Coronary artery (tissue), 2 donors: ENCODE measurements at regions not wholly inside any gene's neighbourhood (a gene's known extent, or its start where the extent isn't known, plus 50 kb on each side); places are given as distances from the start of the nearest gene placed in this dataset.

Experiments used
- DNase-seq: peaks from one replicate; pipeline ENCODE4 v3.0.0-alpha.2; 2017; ENCODE audit warnings: low spot score
- H3K27ac ChIP-seq, 2 donors: fragments of 200-600 bp; sonication (generic); one replicate each; pipeline ENCODE4 v1.5.1; 2016 to 2019
- H3K4me3 ChIP-seq: fragments of 200-600 bp; sonication (generic); 2 replicates; pipeline ENCODE4 v1.5.1; 2016; ENCODE audit warnings: mild to moderate bottlenecking, moderate library complexity
- CTCF ChIP-seq: fragments of 200-600 bp; sonication (generic); IDR thresholded peaks from one replicate; pipeline ENCODE4 v1.5.1; 2019; ENCODE audit warnings: antibody characterized with exemption

- DNase-seq: no peak
- Histone ChIP-seq H3K27ac (peak overlapping the region; percentile 87 to 89), H3K4me3 (no peak overlapping the region)
- TF ChIP-seq CTCF: no peak
These were observed 161.6 kb upstream of the RAB4A start for GRCh38 chr1:229109320-229109761.

GRCh38 chr1:229110986-229111385 is 159.9 kb upstream of the RAB4A start:
- Histone ChIP-seq H3K4me3 (no peak overlapping the region), H3K27ac (peak overlapping the region in 1 of 2 donors; percentile 21)
- no peak for DNase-seq
- TF ChIP-seq CTCF: no peak

- no peak for DNase-seq
- Histone ChIP-seq H3K27ac (peak overlapping the region in 1 of 2 donors; percentile 54), H3K4me3 (no peak overlapping the region)
- no peak for TF ChIP-seq CTCF
These were observed 159.1 kb upstream of the RAB4A start for GRCh38 chr1:229111703-229112319.

GRCh38 chr1:229112832-229113548 is 157.9 kb upstream of the RAB4A start:
- DNase-seq: no peak
- Histone ChIP-seq H3K4me3 (no peak overlapping the region), H3K27ac (no peak overlapping the region)
- TF ChIP-seq CTCF: no peak

GRCh38 chr1:229114315-229114714 is 156.6 kb upstream of the RAB4A start:
- TF ChIP-seq CTCF: no peak
- DNase-seq: no peak
- Histone ChIP-seq H3K4me3 (no peak overlapping the region), H3K27ac (no peak overlapping the region)

GRCh38 chr1:229114850-229115365 is 156.0 kb upstream of the RAB4A start:
- TF ChIP-seq CTCF: no peak
- Histone ChIP-seq H3K4me3 (no peak overlapping the region), H3K27ac (no peak overlapping the region)
- DNase-seq: no peak

- Histone ChIP-seq H3K4me3 (no peak overlapping the region), H3K27ac (no peak overlapping the region)
- no peak for TF ChIP-seq CTCF
- no peak for DNase-seq
These were observed 154.8 kb upstream of the RAB4A start for GRCh38 chr1:229116114-229116513.
